ENCODE measurements at regions not wholly inside any gene's neighbourhood (a gene's known extent, or its start where the extent isn't known, plus 50 kb on each side); places are given as distances from the start of the nearest gene placed in this dataset.
A peak's percentile ranks its signal among the peaks of the same experiment; 100 is the strongest.

GRCh38 chr7:25930492-25931048 is 221.4 kb upstream of the NFE2L3 start:
- no peak for DNase-seq

DNA sequence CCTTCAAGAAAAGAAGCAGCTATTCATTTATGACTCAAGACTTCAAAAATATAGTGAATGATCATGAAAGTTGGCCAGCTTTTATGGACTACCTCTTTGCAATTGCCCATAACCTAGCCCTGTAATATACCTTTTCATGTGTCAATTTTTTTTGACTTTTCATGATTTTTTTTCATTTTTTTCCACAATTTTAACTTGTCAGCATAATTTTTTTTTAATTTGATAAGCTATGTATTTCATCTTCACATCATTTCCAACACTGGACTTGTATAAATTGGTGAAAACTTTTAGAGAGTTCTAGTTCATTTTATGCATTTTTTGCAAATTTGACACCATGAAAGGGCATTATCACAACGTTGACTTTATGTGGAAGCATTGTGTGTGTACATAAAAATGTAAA is 220.8 kb upstream of the NFE2L3 start:
- no peak for DNase-seq

- no peak for DNase-seq
Observed at GRCh38 chr7:25933921-25934320, 218.1 kb upstream of the NFE2L3 start.

- DNase-seq = no peak
Observed at GRCh38 chr7:25940086-25940906, 211.7 kb upstream of the NFE2L3 start.

DNA sequence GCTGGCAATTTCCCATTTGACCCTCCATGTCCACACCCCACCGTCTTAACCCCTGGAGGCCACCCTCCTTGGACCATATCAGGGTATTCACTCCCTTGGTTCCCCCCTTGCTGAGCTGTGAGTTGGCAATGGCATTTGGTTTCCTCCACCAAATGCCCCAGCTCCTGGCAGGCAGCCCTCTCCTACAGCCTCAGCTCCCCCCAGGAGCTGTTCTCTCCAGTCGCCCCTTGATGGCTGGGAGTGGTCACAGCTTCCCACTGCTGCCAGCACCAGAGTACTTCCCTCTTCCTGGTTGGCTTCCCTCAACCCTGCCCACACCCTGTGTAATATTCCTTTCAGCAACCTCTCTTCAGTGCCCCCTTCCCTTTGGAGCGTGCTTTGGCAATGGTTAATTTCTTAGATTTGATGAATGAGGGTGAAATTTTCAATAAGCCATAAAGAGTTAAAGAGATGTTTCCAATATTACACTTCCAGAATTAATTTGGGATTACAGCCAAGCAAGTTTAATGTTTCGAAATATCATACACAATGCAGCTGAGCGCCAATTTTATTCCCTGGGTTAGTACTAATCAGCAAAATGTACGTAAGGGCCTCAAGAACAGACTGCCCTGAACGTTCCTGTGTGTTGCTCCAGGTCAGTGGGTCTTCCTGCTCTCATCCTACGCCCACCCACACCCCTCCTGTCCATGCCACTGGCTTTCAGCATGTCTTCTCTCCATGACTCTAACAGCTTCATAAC is 207.1 kb upstream of the NFE2L3 start:
- DNase-seq = no peak

DNA sequence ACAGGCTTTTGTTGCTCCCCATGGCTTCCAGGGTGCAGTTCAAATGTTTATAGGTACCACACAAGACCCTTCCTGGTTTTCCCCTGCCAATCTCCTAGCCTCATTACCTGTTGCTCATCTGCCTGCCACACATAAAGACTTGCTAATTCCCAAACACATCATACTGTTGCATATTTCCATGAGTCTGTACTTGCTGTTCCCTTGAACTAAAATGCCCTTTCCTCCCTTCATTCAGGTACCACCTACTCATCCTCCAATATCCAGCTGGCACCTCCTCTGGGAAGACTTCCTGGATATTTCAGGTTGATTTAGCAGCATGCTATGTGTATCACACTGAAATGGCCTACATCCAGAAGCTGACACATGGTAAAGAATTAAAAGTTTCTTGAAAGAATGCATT is 206.4 kb upstream of the NFE2L3 start:
- no peak for DNase-seq

- DNase-seq = no peak
Observed at GRCh38 chr7:25946181-25946580, 205.8 kb upstream of the NFE2L3 start.

DNA sequence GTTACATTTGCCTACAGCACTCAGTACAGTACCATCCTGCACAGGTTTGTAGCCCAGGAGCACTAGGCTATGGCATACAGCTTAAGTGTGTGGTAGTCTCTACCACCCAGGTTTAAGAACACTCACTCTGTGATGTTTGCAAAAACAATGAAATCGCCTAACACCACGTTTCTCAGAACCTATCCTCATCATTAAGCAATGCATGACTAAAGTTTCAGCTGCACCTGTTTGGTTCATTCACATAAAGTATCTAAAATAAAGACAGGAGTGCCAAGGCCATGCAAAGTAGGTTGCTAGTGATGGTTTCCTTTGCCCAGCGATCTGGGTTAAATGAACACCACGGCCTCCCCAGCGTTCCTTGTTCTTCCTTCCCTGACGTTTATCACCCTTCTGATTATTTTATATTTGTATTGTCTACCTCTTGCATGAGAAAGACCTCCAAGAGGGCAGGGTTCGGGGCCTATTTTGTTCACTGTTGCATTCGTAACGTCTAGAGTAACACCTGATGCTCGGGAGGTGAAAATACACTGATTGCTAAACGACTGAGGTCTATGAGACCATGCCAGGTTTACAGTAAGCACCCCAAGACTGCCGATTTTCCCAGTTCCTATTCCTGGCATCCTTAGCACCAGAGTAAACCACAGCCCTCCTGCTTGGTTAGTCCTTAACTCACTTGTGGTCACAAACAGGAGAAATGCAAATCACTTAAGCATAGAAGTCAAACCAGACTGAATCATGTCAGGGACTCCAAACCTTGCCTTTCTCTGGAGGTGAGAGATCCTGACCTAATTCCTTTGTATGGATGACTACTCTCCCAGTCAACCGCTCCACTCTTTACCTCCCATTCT is 204.1 kb upstream of the NFE2L3 start:
- DNase-seq = no peak

GRCh38 chr7:25949736-25950487 is 202.1 kb upstream of the NFE2L3 start:
- no peak for DNase-seq

DNA sequence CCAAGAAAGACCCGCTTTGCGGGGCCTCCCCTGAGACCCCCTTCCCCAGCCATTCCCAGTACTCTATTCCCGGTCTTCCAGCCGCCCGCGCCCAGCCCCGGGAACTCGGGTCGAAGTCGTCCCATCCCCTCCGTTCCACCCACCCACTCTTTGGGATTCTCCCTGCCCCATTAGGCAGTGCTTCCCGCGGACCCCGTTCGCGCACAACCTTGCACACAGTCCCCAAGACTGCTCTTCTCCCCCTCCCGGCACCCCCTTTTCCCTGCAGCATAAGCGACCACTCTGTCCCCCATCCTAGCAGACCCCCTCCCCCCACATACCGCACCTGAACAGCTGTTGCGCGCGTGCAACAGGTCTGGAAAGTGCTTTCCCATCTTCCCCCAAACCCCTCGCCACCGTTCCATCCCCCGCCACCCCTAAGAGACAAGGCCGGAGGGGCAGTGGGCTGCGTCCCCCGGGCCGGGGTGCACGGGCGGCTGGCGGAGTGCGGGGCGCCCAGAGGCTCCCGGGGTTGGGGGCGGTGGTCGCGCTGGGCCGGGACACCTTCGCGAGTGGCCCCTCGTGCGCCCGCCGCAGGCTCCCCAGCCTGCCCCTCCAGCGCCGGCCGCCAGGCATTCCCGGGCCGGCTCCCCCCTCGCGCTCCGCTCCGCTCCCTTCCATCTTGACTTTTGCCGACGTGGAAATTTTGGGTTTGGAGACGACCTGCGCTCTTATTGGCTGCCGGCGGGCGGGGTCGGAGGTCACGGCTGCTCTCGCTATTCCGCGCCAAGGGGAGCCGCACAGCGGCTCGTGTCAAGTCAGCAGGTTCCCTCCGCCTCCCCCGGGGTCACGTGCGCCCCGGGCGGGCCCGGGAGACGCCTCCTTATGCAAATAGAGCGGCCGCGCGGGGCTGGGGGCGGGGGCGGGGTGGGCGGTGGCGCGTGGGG is 201.2 kb upstream of the NFE2L3 start:
- peak; percentile 86 for DNase-seq

- DNase-seq = no peak
Observed at GRCh38 chr7:25951414-25952260, 200.4 kb upstream of the NFE2L3 start.

- no peak for DNase-seq
Observed at GRCh38 chr7:25952261-25953057, 199.5 kb upstream of the NFE2L3 start.

DNA sequence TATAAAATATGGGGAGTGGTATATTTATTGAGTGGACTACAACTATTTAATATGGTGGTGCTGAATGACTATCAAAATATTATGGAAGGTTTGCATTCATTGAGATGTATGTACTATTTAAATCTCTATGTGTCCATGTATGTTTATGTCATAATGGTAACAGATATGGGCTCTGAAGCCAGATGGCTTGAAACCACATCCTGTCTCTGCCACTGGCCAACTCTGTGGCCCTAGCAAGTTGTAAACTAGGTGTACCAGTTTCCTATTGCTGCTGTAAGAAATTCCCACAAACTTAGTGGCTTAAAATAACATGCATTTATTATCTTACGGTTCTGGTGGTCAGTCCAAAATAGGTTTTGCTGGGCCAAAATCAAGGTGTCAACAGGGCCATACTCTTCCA is 198.1 kb upstream of the NFE2L3 start:
- DNase-seq = no peak

DNA sequence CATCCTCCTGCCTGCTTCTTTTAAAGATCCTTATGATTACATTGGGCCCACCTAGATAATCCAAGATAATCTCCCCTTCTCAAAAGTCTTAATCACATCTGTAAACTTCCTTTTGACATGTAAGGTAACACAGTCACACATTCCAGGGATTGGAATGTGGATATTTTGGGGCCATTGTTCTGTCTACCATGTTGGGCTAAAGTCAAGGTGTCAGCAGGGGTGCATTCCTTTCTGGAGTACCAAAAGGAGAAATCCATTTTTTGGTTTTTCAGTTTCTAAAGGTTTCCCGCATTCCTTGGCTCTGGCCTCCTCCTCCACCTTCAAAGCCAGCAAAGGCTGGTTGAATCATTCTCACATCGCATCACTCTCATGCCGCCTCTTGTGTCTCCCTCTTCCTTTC is 197.6 kb upstream of the NFE2L3 start:
- no peak for DNase-seq

DNA sequence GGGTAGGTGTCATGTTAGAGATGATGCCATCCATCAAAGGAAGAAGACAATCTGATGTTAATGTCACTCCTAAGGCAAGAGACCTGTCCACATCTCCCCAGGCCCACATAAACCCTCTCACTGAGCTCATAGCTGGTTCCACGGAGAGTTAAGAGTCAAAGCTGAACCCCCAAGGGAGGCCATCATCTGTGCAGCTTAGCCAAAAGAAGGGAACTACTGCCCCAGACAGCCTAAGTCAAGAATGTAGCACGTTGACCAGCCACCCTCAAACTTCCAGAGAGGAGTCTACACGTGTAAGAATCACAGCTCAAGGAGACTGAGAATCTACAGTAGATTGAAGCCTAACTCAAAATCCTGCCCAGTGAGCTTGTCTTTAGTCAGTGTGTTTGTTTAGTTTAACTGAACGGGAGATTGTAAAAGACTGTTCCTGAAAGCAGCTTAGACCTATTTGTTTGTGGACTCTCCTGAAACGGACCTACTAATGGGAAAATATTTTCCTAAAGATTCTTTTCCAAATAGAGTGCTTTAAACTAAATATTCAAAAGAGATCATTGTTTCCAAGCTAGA is 192.7 kb upstream of the NFE2L3 start:
- DNase-seq = no peak

DNA sequence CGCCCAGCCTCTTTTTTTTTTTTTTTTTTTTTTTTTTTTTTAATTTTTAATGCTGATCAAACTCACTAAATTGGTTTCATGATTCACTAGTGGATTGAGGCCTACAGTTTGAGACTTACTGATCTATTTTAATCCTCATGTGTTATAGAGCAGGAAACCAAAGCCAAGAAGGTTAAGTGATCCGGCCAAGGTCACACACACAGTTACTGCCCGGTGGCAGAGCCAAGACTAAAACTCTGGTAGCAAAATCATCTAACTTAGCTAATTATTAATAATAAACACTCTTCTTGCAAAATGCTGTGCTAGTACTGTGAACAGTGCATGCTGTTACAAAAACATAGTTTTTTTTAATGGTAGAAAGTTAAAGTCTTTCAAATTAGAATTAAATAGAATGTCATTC is 188.3 kb upstream of the NFE2L3 start:
- no peak for DNase-seq

DNA sequence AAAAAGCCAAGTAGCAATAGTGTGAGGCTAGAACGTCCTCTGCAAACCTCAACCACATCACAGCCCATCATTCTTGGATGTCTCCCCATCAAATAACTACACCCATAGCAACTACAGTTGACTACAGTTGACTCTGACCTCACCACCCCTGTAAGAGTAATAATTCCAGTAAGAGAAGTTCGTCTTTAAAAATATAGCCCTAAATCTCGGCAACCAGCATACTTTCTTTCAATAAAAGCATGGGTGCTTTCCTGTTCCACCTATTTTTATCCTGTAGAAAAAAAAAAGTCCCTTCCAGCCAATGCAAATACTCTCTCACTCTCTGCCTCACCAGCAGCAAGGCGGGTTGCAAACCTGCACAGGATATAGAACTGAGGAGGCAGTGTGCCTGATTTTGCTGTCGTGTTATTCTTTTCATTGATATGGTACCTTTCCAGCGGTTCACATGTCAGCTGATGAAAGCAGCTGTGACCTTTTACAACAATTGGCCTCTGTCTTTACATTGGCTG is 187.5 kb upstream of the NFE2L3 start:
- DNase-seq = no peak

GRCh38 chr7:25965405-25966123 is 186.4 kb upstream of the NFE2L3 start:
- DNase-seq = no peak

All from central memory CD4-positive, alpha-beta T cell (primary cell).